LNCaP clone FGC (cell line): ENCODE measurements at regions not wholly inside any gene's neighbourhood (a gene's known extent, or its start where the extent isn't known, plus 50 kb on each side); places are given as distances from the start of the nearest gene placed in this dataset.

Experiments
- DNase-seq: peaks from one replicate; pipeline ENCODE4 v3.0.0-alpha.2; 2011; ENCODE audit warnings: low read depth
- H3K4me3 ChIP-seq: 2 replicates; pipeline ENCODE4 v1.5.1; 2011; ENCODE audit warnings: mild to moderate bottlenecking, low read depth, low read length, control low read depth
- CTCF ChIP-seq: IDR thresholded peaks from 2 replicates; pipeline ENCODE4 v1.5.1; 2012; ENCODE audit warnings: mild to moderate bottlenecking; ENCODE audit not compliant: control insufficient read depth, insufficient read depth; ENCODE audit errors: extremely low read depth

GRCh38 chr12:107543416-107543815 is 142.2 kb upstream of the PWP1 start:
- no peak overlapping the region for H3K4me3 ChIP-seq
- DNase-seq: no peak
- no peak for TF ChIP-seq CTCF

DNA sequence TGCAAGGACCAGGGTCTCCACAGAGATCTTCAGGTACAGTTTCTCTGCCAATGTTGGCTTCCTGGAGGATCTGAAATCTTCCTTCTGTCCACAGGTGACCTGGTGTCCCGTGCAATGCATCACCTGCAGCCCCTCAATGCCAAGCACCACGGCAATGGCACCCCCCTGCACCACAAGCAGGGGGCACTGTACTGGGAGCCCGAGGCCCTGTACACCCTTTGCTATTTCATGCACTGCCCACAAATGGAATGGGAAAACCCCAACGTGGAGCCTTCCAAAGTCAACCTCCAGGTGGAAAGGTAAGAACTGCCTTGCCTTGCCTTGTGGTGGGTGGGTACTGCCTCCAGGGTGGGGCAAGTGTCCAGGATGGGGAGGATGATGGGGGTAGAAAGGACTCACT is 141.8 kb upstream of the PWP1 start:
- DNase-seq: no peak
- no peak for TF ChIP-seq CTCF
- no peak overlapping the region for H3K4me3 ChIP-seq

DNA sequence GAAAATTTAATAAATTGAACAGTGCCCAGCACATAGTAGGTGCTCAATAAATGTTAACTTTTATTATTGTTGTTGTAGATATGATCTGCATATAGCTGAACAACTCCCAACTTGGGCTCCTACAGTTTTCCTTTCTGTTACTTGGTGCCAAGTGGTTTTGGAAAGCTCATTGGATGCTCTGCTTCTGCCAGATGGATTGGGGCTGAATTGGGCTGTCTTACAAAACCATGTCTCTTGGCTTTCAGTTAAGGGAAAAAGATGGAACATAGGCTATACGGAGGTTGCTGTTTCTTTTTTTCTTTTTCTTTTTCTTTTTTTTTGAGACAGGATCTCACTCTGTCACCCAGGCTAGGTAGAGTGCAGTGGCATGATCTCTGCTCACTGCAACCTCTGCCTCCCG is 140.7 kb upstream of the PWP1 start:
- no peak overlapping the region for H3K4me3 ChIP-seq
- no peak for TF ChIP-seq CTCF
- DNase-seq: no peak

- DNase-seq: no peak
- no peak overlapping the region for H3K4me3 ChIP-seq
- TF ChIP-seq CTCF: no peak
These were observed 139.8 kb upstream of the PWP1 start for GRCh38 chr12:107545737-107546353.

DNA sequence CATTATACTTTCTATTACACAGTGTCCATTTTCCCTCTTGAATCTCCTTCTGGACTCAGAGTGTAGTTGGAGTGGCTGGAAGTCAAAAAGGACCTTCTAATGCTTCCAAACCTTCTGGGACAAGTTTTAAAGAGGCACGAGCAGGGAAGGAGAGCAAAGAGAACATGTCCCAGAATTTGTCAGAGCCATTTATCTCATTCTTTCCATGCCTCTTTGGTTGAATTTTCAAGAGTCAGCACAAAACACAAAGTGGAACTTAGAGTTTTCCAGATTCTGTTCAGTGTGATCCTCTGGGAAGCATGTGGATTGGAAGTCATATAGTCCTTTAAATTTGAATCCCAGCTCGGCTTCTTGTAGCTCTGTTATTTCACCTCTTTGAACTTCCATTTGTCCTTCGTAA is 138.2 kb upstream of the PWP1 start:
- no peak for TF ChIP-seq CTCF
- DNase-seq: no peak
- no peak overlapping the region for H3K4me3 ChIP-seq

DNA sequence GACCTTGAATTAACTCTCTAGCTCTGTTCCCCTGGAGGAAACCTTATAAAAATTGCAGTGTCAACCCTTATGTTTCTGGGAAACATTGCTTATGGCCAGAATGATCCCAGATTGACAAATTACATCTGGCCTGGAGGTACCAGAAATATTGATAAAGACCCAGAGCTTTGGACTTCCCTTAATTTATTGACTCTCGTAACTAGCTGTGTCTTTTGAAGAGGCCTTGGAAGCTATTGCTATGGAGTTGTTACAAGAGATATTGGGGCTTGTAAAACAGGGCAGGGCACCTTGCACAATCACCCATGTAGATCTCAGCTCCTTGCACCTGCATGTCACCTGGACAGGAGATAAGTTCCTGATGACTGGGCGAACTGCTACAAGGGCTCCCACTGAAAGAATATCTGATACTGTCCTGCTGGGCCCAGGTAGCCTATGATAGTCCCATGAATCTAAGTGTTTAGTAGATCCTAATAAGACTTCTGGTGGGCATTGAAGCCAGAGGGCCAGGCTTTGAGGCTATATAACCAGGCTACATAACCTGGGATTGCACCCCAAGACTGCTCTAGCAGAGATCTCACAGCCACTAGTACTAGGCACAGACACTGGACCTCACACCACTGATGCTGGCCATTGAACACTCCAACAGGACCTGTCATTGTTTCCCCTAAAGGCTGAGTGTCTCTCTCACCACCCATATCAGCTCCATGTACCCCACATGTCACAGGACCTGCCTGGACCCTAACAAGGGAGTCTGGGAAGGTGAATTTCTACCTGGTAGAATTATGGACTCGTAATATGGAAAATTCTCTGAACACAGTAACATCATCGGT is 135.7 kb upstream of the PWP1 start:
- TF ChIP-seq CTCF: no peak
- no peak for DNase-seq
- H3K4me3 ChIP-seq: no peak overlapping the region
